Left ventricle myocardium inferior (tissue), 1 donor: ENCODE measurements at regions not wholly inside any gene's neighbourhood (a gene's known extent, or its start where the extent isn't known, plus 50 kb on each side); places are given as distances from the start of the nearest gene placed in this dataset.

Source experiments
- DNase-seq: peaks from one replicate; pipeline ENCODE4 v3.0.0-alpha.2; 2020
- H3K27ac ChIP-seq: fragments of 200-600 bp; replicated peaks from 2 replicates; pipeline ENCODE4 v1.8.0; 2021
- H3K27me3 ChIP-seq: fragments of 200-600 bp; 2 replicates; pipeline ENCODE4 v1.8.0; 2021; ENCODE audit warnings: low read depth
- H3K36me3 ChIP-seq: fragments of 200-600 bp; 2 replicates; pipeline ENCODE4 v1.8.0; 2021
- H3K4me1 ChIP-seq: fragments of 200-600 bp; 2 replicates; pipeline ENCODE4 v1.8.0; 2021
- H3K4me3 ChIP-seq: fragments of 200-600 bp; 2 replicates; pipeline ENCODE4 v1.8.0; 2021; ENCODE audit warnings: mild to moderate bottlenecking, moderate library complexity
- H3K9me3 ChIP-seq: fragments of 200-600 bp; replicated peaks from 2 replicates; pipeline ENCODE4 v1.8.0; 2021
- intact Hi-C: fragments of 100-400 bp; cut with micrococcal nuclease; formaldehyde crosslinking; loops from one replicate; pipeline ENCODE4 v1.11.0; 2022
- TF ChIP-seq, protein P1 (sequence below): fragments of 200-600 bp; IDR thresholded peaks from 2 replicates; pipeline ENCODE4 v1.8.0; 2021; ENCODE audit warnings: antibody characterized with exemption, mild to moderate bottlenecking, borderline replicate concordance
- donor health status: DM: no; HTN: yes; CAD: no; lungs with severe emphysema.

DNA sequence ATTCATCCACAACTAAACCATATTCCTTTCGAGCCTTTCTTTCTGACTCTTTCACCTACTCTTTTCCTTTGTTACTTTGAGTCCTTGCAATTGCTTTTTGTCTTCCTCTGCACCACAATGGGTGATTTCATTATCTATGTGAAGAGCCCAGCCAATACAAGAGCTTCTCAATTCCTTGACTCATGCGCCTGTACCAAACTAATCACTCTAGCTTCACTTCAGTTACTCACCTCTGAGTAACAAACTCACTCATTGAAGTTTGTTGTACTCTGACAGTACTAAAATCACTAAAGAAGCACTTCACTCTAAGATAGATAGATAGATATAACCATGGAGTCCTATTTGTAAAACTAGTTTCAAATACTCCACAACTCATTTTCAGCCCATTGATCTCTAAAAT, 191.7 kb upstream of the EPHA5 start:
- H3K4me3 ChIP-seq, result no peak overlapping the region
- DNase-seq, result no peak
- H3K36me3 ChIP-seq, result no peaks in the 10 kb centered on the region
- intact Hi-C loops, result no loop called here
- H3K9me3 ChIP-seq, result peaks cover 4% of the 10 kb centered on the region
- TF ChIP-seq, protein P1, sequence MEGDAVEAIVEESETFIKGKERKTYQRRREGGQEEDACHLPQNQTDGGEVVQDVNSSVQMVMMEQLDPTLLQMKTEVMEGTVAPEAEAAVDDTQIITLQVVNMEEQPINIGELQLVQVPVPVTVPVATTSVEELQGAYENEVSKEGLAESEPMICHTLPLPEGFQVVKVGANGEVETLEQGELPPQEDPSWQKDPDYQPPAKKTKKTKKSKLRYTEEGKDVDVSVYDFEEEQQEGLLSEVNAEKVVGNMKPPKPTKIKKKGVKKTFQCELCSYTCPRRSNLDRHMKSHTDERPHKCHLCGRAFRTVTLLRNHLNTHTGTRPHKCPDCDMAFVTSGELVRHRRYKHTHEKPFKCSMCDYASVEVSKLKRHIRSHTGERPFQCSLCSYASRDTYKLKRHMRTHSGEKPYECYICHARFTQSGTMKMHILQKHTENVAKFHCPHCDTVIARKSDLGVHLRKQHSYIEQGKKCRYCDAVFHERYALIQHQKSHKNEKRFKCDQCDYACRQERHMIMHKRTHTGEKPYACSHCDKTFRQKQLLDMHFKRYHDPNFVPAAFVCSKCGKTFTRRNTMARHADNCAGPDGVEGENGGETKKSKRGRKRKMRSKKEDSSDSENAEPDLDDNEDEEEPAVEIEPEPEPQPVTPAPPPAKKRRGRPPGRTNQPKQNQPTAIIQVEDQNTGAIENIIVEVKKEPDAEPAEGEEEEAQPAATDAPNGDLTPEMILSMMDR, result no peak
- H3K27ac ChIP-seq, result no peak overlapping the region
- H3K4me1 ChIP-seq, result no peaks in the 10 kb centered on the region
- no peaks in the 10 kb centered on the region for H3K27me3 ChIP-seq

DNA sequence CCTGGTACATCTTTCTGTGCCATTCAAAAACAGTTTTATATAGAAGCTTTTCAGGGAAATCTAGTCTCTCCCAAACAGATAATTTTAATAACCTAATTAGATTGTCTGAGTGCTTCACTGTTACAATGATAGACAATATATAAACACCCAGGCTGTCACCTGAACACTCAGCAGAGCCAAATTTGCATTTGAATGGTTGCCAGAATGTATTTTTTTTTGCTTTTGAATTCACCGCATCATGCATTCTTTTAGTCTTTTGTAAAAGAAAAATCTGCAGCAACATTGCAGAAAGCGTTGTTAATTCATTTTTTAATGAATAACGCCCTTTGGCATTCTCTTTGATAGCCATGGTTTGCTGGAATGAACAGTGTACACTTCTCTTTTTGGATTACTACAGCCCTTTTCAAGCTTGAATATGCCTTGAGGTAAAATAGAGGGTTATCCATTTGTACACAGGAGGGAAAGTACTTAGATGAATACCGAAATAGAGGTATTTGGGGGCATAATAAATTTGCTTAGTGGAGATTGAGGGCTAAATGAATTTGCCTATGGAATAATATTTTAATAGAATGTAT, 175.0 kb upstream of the EPHA5 start:
- H3K4me3 ChIP-seq, result no peak overlapping the region
- no peaks in the 10 kb centered on the region for H3K9me3 ChIP-seq
- DNase-seq, result no peak
- intact Hi-C loops, result no loop called here
- no peaks in the 10 kb centered on the region for H3K27me3 ChIP-seq
- H3K36me3 ChIP-seq, result no peaks in the 10 kb centered on the region
- TF ChIP-seq, protein P1, result no peak
- H3K27ac ChIP-seq, result no peak overlapping the region
- H3K4me1 ChIP-seq, result no peaks in the 10 kb centered on the region

DNA sequence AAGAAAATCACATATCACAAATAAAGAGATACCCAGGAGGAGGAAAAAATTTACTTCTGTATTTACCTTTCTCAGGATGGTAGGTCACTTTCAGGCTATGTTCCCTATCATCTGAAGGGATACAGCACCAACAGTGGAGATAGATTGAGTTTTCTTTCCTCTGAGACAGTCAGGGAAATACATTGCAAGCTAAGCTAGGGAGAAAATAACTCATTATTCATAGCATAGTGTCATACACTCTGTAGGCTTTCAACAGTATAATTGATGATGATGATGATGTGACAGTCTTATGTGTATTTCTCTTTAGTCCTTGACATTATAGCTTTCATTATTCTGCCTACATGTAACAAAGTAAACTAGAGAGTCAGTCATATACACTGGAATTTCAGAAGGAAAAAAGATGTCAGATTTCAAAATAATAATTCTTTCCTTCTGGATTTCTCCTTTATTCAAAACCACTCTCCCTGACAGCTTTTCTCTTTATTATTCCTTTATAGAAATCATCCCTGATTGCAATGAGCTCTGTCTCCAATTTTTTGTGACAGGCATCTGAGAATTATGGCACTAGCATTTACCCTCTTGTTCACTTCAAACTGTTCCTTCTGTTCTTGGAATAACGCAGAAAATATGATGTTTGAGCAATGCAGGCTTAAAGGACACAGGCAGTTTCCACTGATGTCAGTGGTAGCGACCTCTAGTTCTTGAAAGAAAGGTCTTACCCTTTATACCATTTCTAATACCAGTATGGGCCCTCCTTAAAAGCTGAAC, 169.1 kb upstream of the EPHA5 start:
- no peak overlapping the region for H3K27ac ChIP-seq
- intact Hi-C loops, result no loop called here
- H3K4me3 ChIP-seq, result no peak overlapping the region
- DNase-seq, result no peak
- H3K27me3 ChIP-seq, result no peaks in the 10 kb centered on the region
- TF ChIP-seq, protein P1, result no peak
- no peaks in the 10 kb centered on the region for H3K9me3 ChIP-seq
- H3K36me3 ChIP-seq, result no peaks in the 10 kb centered on the region
- H3K4me1 ChIP-seq, result no peaks in the 10 kb centered on the region

DNA sequence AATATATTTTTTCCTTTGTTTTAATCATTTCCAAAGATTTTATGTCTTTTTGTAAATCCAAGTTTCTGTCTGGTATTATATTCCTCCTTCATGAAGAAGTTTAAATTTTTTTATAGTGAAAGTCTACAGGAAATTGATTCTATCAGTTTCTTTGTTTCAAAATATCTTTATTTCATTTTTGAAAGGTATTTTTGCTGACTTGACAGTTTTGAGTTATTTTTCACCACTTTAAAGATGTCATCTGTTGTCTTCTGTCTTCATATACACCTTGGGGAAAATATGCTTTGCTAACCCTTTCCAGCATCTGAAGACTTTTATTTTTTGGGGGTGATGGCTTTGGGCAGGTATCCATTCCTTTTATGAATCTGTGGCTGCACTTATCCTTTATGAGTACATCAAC, 164.4 kb upstream of the EPHA5 start:
- intact Hi-C loops, result no loop called here

DNA sequence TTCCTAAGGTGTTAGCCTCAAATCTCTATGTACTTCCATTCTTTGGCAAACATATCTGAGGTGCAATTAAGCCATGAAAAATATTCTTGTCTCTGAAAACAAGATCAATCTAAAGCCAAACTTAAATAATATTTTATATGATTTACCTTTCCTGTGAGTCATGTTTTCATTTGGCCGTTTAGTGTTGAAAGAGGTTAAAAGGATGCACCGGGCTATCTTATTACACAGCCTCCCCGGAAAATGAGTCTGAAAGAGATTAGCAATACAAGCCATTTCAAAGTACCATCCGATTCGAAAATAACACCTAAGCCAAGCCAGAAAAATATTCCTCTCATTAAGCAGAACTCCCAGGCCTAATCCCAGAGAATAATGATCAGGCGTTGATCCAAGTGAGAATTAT, 161.5 kb upstream of the EPHA5 start:
- Histone ChIP-seq H3K4me3 (no peak overlapping the region), H3K27ac (no peak overlapping the region), H3K27me3 (no peaks in the 10 kb centered on the region), H3K4me1 (no peaks in the 10 kb centered on the region), H3K9me3 (no peaks in the 10 kb centered on the region), H3K36me3 (no peaks in the 10 kb centered on the region)
- intact Hi-C loops, result no loop called here
- DNase-seq, result no peak
- TF ChIP-seq, protein P1, result no peak

More for the DNA sequence above, 164.4 kb upstream of the EPHA5 start:
- TF ChIP-seq, protein P1, result no peak
- H3K9me3 ChIP-seq, result no peaks in the 10 kb centered on the region
- no peak overlapping the region for H3K4me3 ChIP-seq
- no peak overlapping the region for H3K27ac ChIP-seq
- DNase-seq, result no peak
- no peaks in the 10 kb centered on the region for H3K27me3 ChIP-seq
- H3K36me3 ChIP-seq, result no peaks in the 10 kb centered on the region
- no peaks in the 10 kb centered on the region for H3K4me1 ChIP-seq
